HCT116 (cell line): ENCODE measurements at regions not wholly inside any gene's neighbourhood (a gene's known extent, or its start where the extent isn't known, plus 50 kb on each side); places are given as distances from the start of the nearest gene placed in this dataset.

Experiments
- ATAC-seq: fragments of 200-7000 bp; cut with Tn5 transposase; 2 replicates; pipeline ENCODE4 v1.9.1; 2020; ENCODE audit warnings: mild to moderate bottlenecking, moderate library complexity
- BruUV-seq: library from RNA; stranded (reverse); fragments of 400-500 nt; replicated peaks from 2 replicates; lab custom pipeline; 2021; lab: Mats Ljungman, UMichigan
- CTCF ChIA-PET: fragments of 300-600 bp; sonication (Branson Sonifier 250); formaldehyde crosslinking; loops from one replicate; lab custom pipeline; 2021; ENCODE audit warnings: antibody characterized with exemption; lab: Charles Lee
- POLR2A ChIA-PET: fragments of 300-600, 350-600 bp; sonication (Branson Sonifier 250); formaldehyde crosslinking; loops from one replicate; lab custom pipeline; 2021; ENCODE audit warnings: antibody characterized with exemption; lab: Charles Lee
- RAD21 ChIA-PET, 2 experiments: fragments of 300-600 bp; sonication (Branson Sonifier 250); formaldehyde crosslinking; loops; one replicate each; lab custom pipeline; 2023; ENCODE audit warnings: low total read pairs in 2 of 2; ENCODE audit not compliant: uncharacterized antibody in 2 of 2, unreplicated experiment in 2 of 2, low non-redundant PET in 1 of 2; lab: Charles Lee
- DNase-seq: peaks from one replicate; pipeline ENCODE4 v3.0.0-alpha.2; 2010; ENCODE audit warnings: low read depth, low spot score
- H2AFZ ChIP-seq: fragments of 200-600 bp; shearing (Covaris generic), sonication (generic); 2 replicates; pipeline ENCODE4 v1.6.1; 2017; ENCODE audit warnings: low read depth, mixed run types, mixed read lengths, antibody characterized with exemption, low read length; ENCODE audit not compliant: poor library complexity, severe bottlenecking
- H3K27ac ChIP-seq: 2 replicates; pipeline ENCODE4 v1.5.1; 2012; ENCODE audit warnings: low read depth, low read length
- H3K27me3 ChIP-seq: fragments of 200-600 bp; sonication (generic); 2 replicates; pipeline ENCODE4 v1.6.1; 2016; ENCODE audit warnings: mixed run types, low read length, mixed read lengths; ENCODE audit not compliant: insufficient read depth
- H3K36me3 ChIP-seq, 2 experiments: fragments of 200-500 bp in 1 of 2; fragments of 200-600 bp in 1 of 2; sonication (Bioruptor generic) in 1 of 2; sonication (generic) in 1 of 2; 2 replicates each; pipeline versions ENCODE4 v1.5.1 to v1.6.1; 2014 to 2016; ENCODE audit warnings: low read length in 2 of 2, inconsistent platforms in 1 of 2, mixed read lengths in 1 of 2, mixed run types in 1 of 2; ENCODE audit not compliant: insufficient read depth in 2 of 2, control insufficient read depth in 1 of 2
- H3K4me1 ChIP-seq, 2 experiments: fragments of 200-600 bp in 1 of 2; sonication (generic) in 1 of 2; 2 replicates each; pipeline versions ENCODE4 v1.5.1 to v1.6.1; 2012 to 2017; ENCODE audit warnings: low read length in 2 of 2, inconsistent platforms in 1 of 2, mild to moderate bottlenecking in 1 of 2, mixed read lengths in 1 of 2, mixed run types in 1 of 2, moderate library complexity in 1 of 2; ENCODE audit not compliant: insufficient read depth in 2 of 2, control insufficient read depth in 1 of 2
- H3K4me2 ChIP-seq: fragments of 200-600 bp; sonication (generic); 2 replicates; pipeline ENCODE4 v1.6.1; 2017; ENCODE audit warnings: mixed run types, low read length, mixed read lengths
- H3K4me3 ChIP-seq, 2 experiments: fragments of 200-600 bp in 1 of 2; sonication (generic) in 1 of 2; replicated peaks in 1 of 2; 2 replicates each; pipeline ENCODE4 v1.5.1; 2011 to 2016; ENCODE audit warnings: low read length in 2 of 2, control low read depth in 1 of 2, low read depth in 1 of 2, mild to moderate bottlenecking in 1 of 2, mixed read lengths in 1 of 2, mixed run types in 1 of 2
- H3K79me2 ChIP-seq: fragments of 200-600 bp; sonication (generic); 2 replicates; pipeline ENCODE4 v1.6.1; 2017; ENCODE audit warnings: mild to moderate bottlenecking, mixed run types, low read length, moderate library complexity, mixed read lengths; ENCODE audit not compliant: insufficient read depth
- H3K9ac ChIP-seq: fragments of 200-600 bp; sonication (generic); 2 replicates; pipeline ENCODE4 v1.6.1; 2016; ENCODE audit warnings: low read length, mixed read lengths
- H3K9me2 ChIP-seq: fragments of 200-600 bp; sonication (generic), shearing (Covaris generic); 2 replicates; pipeline ENCODE4 v1.6.1; 2017; ENCODE audit warnings: mixed run types, mild to moderate bottlenecking, moderate library complexity; ENCODE audit not compliant: insufficient read depth
- H3K9me3 ChIP-seq, 2 experiments: fragments of 200-500 bp in 1 of 2; fragments of 200-600 bp in 1 of 2; sonication (Bioruptor generic) in 1 of 2; sonication (generic) in 1 of 2; 2 replicates each; pipeline ENCODE4 v1.6.1; 2014 to 2017; ENCODE audit warnings: low read length in 2 of 2, mixed read lengths in 2 of 2, inconsistent platforms in 1 of 2, low read depth in 1 of 2, mild to moderate bottlenecking in 1 of 2, mixed run types in 1 of 2, moderate library complexity in 1 of 2; ENCODE audit not compliant: control insufficient read depth in 1 of 2, insufficient read depth in 1 of 2
- H4K20me1 ChIP-seq: fragments of 200-600 bp; sonication (generic), shearing (Covaris generic); 2 replicates; pipeline ENCODE4 v1.6.1; 2017; ENCODE audit warnings: mixed run types, mild to moderate bottlenecking, moderate library complexity; ENCODE audit not compliant: insufficient read depth
- CBX3 ChIP-seq: IDR thresholded peaks from 2 replicates; pipeline ENCODE4 v1.6.1; 2012; ENCODE audit warnings: low read depth
- CEBPB ChIP-seq: IDR thresholded peaks from 2 replicates; pipeline ENCODE4 v1.6.1; 2012; ENCODE audit warnings: low read depth
- ELF1 ChIP-seq: IDR thresholded peaks from 2 replicates; pipeline ENCODE4 v1.6.1; 2012; ENCODE audit warnings: low read depth, borderline replicate concordance
- EZH2phosphoT487 ChIP-seq: fragments of 200-600 bp; IDR thresholded peaks from 2 replicates; pipeline ENCODE4 v1.6.1; 2018; ENCODE audit warnings: antibody characterized with exemption, borderline replicate concordance
- MAX ChIP-seq: IDR thresholded peaks from 2 replicates; pipeline ENCODE4 v1.6.1; 2012
- POLR2A ChIP-seq: IDR thresholded peaks from 2 replicates; pipeline ENCODE4 v1.7.0; 2011; ENCODE audit warnings: borderline replicate concordance; ENCODE audit not compliant: insufficient read depth, insufficient read length; ENCODE audit errors: extremely low read depth
- SIN3A ChIP-seq: IDR thresholded peaks from 2 replicates; pipeline ENCODE4 v1.6.1; 2012; ENCODE audit warnings: low read depth
- ZFX ChIP-seq: fragments of 450-650 bp; IDR thresholded peaks from 2 replicates; pipeline ENCODE4 v1.6.1; 2017
- intact Hi-C: fragments of 100-400 bp; cut with micrococcal nuclease; formaldehyde crosslinking; loops from 2 replicates; pipeline ENCODE4 v1.10.0; 2022
- TF ChIP-seq, protein P1 (sequence below): IDR thresholded peaks from 2 replicates; pipeline ENCODE4 v1.6.1; 2012

- no peak overlapping the region for H2AFZ ChIP-seq
- no peaks in the 10 kb centered on the region for H3K79me2 ChIP-seq
- no peak overlapping the region for H3K4me2 ChIP-seq
- intact Hi-C loops = no loop called here
- H3K27me3 ChIP-seq = no peaks in the 10 kb centered on the region
- H4K20me1 ChIP-seq = no peaks in the 10 kb centered on the region
- H3K4me1 ChIP-seq = no peaks in the 10 kb centered on the region
- no peak for TF ChIP-seq SIN3A
- H3K9ac ChIP-seq = no peak overlapping the region
- ATAC-seq = no peak
- CTCF ChIA-PET = no interaction called here
- RAD21 ChIA-PET = no interaction called here
- no peaks in the 10 kb centered on the region for H3K9me2 ChIP-seq
- BruUV-seq = no TSS peak
- H3K4me3 ChIP-seq = no peak overlapping the region
- DNase-seq = no peak
- H3K9me3 ChIP-seq = no peaks in the 10 kb centered on the region; a peak in 1 of 4 replicates
- no peak overlapping the region for H3K27ac ChIP-seq
- POLR2A ChIA-PET = no interaction called here
- no peaks in the 10 kb centered on the region for H3K36me3 ChIP-seq
These were observed 315.4 kb downstream of the ADGRL2 start for GRCh38 chr1:82116105-82116504.

GRCh38 chr1:82114887-82115286 is 314.2 kb downstream of the ADGRL2 start:
- BruUV-seq = no TSS peak
- no peaks in the 10 kb centered on the region for H4K20me1 ChIP-seq
- no peaks in the 10 kb centered on the region for H3K79me2 ChIP-seq
- H3K9me2 ChIP-seq = no peaks in the 10 kb centered on the region
- no peak overlapping the region for H3K9ac ChIP-seq
- H3K27ac ChIP-seq = no peak overlapping the region
- H3K9me3 ChIP-seq = no peaks in the 10 kb centered on the region; a peak in 1 of 4 replicates
- H2AFZ ChIP-seq = no peak overlapping the region
- intact Hi-C loops = no loop called here
- ATAC-seq (no peak), DNase-seq (no peak)
- ChIA-PET CTCF (no interaction called here), RAD21 (no interaction called here), POLR2A (no interaction called here)
- TF ChIP-seq MAX = no peak
- TF ChIP-seq EZH2phosphoT487 = no peak
- TF ChIP-seq CBX3 = no peak
- TF ChIP-seq, protein P1, sequence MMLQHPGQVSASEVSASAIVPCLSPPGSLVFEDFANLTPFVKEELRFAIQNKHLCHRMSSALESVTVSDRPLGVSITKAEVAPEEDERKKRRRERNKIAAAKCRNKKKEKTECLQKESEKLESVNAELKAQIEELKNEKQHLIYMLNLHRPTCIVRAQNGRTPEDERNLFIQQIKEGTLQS = no peak
- TF ChIP-seq SIN3A = no peak
- no peak for TF ChIP-seq CEBPB
- TF ChIP-seq ELF1 = no peak
- TF ChIP-seq POLR2A = no peak
- TF ChIP-seq ZFX = no peak
- no peaks in the 10 kb centered on the region for H3K36me3 ChIP-seq
- H3K4me3 ChIP-seq = no peak overlapping the region
- no peaks in the 10 kb centered on the region for H3K4me1 ChIP-seq
- no peaks in the 10 kb centered on the region for H3K27me3 ChIP-seq
- H3K4me2 ChIP-seq = no peak overlapping the region
